Panc1 (cell line): ENCODE measurements at regions not wholly inside any gene's neighbourhood (a gene's known extent, or its start where the extent isn't known, plus 50 kb on each side); places are given as distances from the start of the nearest gene placed in this dataset.

Source experiments
- ATAC-seq: fragments of 200-7000 bp; cut with Tn5 transposase; 2 replicates; pipeline ENCODE4 v1.9.1; 2020; ENCODE audit warnings: mild to moderate bottlenecking, moderate library complexity
- BruUV-seq: library from RNA; stranded (reverse); fragments of 400-500 nt; replicated peaks from 2 replicates; lab custom pipeline; 2021; lab: Mats Ljungman, UMichigan
- CTCF ChIA-PET: fragments of 300-600 bp; sonication (Branson Sonifier 250); formaldehyde crosslinking; loops from one replicate; lab custom pipeline; 2022; ENCODE audit warnings: antibody characterized with exemption; lab: Charles Lee
- POLR2A ChIA-PET: fragments of 300-600 bp; sonication (Branson Sonifier 250); formaldehyde crosslinking; loops from one replicate; lab custom pipeline; 2022; ENCODE audit warnings: antibody characterized with exemption; lab: Charles Lee
- DNase-seq: peaks from one replicate; pipeline ENCODE4 v3.0.0-alpha.2; 2010; ENCODE audit warnings: low read depth, low spot score
- H3K27ac ChIP-seq: 2 replicates; pipeline ENCODE4 v1.5.1; 2011; ENCODE audit warnings: mild to moderate bottlenecking, low read length, inconsistent platforms
- H3K27me3 ChIP-seq: fragments of 200-500 bp; sonication (Bioruptor generic); 2 replicates; pipeline ENCODE4 v1.6.0; 2014; ENCODE audit warnings: low read length, inconsistent platforms; ENCODE audit not compliant: control insufficient read depth, insufficient read depth
- H3K36me3 ChIP-seq: fragments of 200-500 bp; sonication (Bioruptor generic); 2 replicates; pipeline ENCODE4 v1.5.1; 2014; ENCODE audit warnings: inconsistent platforms, mild to moderate bottlenecking, low read length, moderate library complexity; ENCODE audit not compliant: control insufficient read depth, insufficient read depth
- H3K4me1 ChIP-seq: 2 replicates; pipeline ENCODE4 v1.5.1; 2011; ENCODE audit warnings: inconsistent platforms, mild to moderate bottlenecking, low read length, moderate library complexity; ENCODE audit not compliant: control insufficient read depth, insufficient read depth
- H3K4me3 ChIP-seq, 2 experiments: 2 replicates each; pipeline ENCODE4 v1.5.1; 2011 to 2012; ENCODE audit warnings: low read depth in 2 of 2, low read length in 2 of 2, mild to moderate bottlenecking in 2 of 2, inconsistent platforms in 1 of 2, moderate library complexity in 1 of 2
- H3K9me3 ChIP-seq: fragments of 200-500 bp; sonication (Bioruptor generic); 2 replicates; pipeline ENCODE4 v1.5.1; 2014; ENCODE audit warnings: low read depth, mild to moderate bottlenecking, inconsistent platforms, low read length, moderate library complexity; ENCODE audit not compliant: control insufficient read depth, insufficient read depth
- CTCF ChIP-seq: fragments of 450-650 bp; IDR thresholded peaks from 2 replicates; pipeline ENCODE4 v1.5.1; 2017; ENCODE audit warnings: mild to moderate bottlenecking
- POLR2AphosphoS5 ChIP-seq: IDR thresholded peaks from 2 replicates; pipeline ENCODE4 v1.6.1; 2012; ENCODE audit warnings: mild to moderate bottlenecking, low read depth, low read length, moderate library complexity
- REST ChIP-seq, 2 experiments: IDR thresholded peaks; 2 replicates each; pipeline ENCODE4 v1.6.1; 2011 to 2012; ENCODE audit warnings: low read depth in 2 of 2, control low read depth in 1 of 2, low read length in 1 of 2, mild to moderate bottlenecking in 1 of 2, moderate library complexity in 1 of 2; ENCODE audit not compliant: insufficient read depth in 1 of 2
- SIN3A ChIP-seq: IDR thresholded peaks from 2 replicates; pipeline ENCODE4 v1.6.1; 2012; ENCODE audit warnings: low read depth, mild to moderate bottlenecking, low read length, moderate library complexity, borderline replicate concordance; ENCODE audit not compliant: insufficient read depth
- TCF7L2 ChIP-seq: IDR thresholded peaks from 2 replicates; pipeline ENCODE4 v1.6.1; 2011; ENCODE audit warnings: mild to moderate bottlenecking, low read depth, low read length, inconsistent platforms
- in situ Hi-C: cut with HindIII; loops from 2 replicates; pipeline ENCODE4 v1.10.0; 2016; ENCODE audit warnings: low sequenced_read_pairs, low pct_unique_long_range_greater_than_20kb
- intact Hi-C: fragments of 100-400 bp; cut with micrococcal nuclease; formaldehyde crosslinking; loops from one replicate; pipeline ENCODE4 v1.10.0; 2022; ENCODE audit not compliant: unreplicated experiment

GRCh38 chr18:1053331-1054315 lies 149.0 kb downstream of the ADCYAP1 start (continued):
- no peak for TF ChIP-seq SIN3A

GRCh38 chr18:1056404-1056803 lies 151.7 kb downstream of the ADCYAP1 start:
- Histone ChIP-seq H3K27ac (no peak overlapping the region), H3K4me1 (no peaks in the 10 kb centered on the region), H3K9me3 (no peaks in the 10 kb centered on the region), H3K27me3 (no peaks in the 10 kb centered on the region), H3K4me3 (no peak overlapping the region), H3K36me3 (no peaks in the 10 kb centered on the region)
- no TSS peak for BruUV-seq
- in situ Hi-C loops (no loop called here), intact Hi-C loops (no loop called here)
- POLR2A ChIA-PET: no interaction called here
- CTCF ChIA-PET: no interaction called here
- no peak for ATAC-seq
- no peak for DNase-seq
- TF ChIP-seq TCF7L2 (no peak), CTCF (no peak), REST (IDR thresholded peaks at IDR 0.05; ENCODE audit: insufficient read depth in 1 of 2, low read depth in 2 of 2, low read length in 1 of 2) (no peak), POLR2AphosphoS5 (no peak), SIN3A (no peak)

DNA sequence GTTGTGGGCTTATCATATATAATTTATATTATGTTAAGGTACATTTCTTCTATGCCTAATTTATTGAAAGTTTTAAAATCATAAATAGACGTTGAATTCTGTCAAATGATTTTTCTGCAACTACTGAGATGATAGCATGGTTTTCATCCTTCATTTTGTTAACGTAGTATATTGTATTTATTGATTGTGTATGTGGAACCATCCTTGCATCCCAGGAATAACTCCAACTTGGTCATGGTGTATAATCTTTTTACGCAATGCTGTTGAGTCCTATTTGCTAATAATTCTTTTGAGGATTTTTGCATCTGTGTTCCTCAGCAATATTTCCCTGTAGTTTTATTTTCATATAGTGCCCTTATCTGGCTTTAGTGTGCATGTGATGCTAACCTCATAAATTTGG lies 152.7 kb downstream of the ADCYAP1 start:
- in situ Hi-C loops: no loop called here
- Histone ChIP-seq H3K36me3 (no peaks in the 10 kb centered on the region), H3K9me3 (no peaks in the 10 kb centered on the region), H3K4me1 (no peaks in the 10 kb centered on the region), H3K4me3 (no peak overlapping the region), H3K27me3 (no peaks in the 10 kb centered on the region), H3K27ac (no peak overlapping the region)
- intact Hi-C loops: no loop called here
- DNase-seq (no peak), ATAC-seq (no peak)
- BruUV-seq: no TSS peak
- ChIA-PET CTCF (no interaction called here), POLR2A (no interaction called here)
- TF ChIP-seq REST (IDR thresholded peaks at IDR 0.05; ENCODE audit: insufficient read depth in 1 of 2, low read depth in 2 of 2, low read length in 1 of 2) (no peak), POLR2AphosphoS5 (no peak), TCF7L2 (no peak), CTCF (no peak), SIN3A (no peak)
